Cardiac fibroblast (primary cell): ENCODE measurements at regions not wholly inside any gene's neighbourhood (a gene's known extent, or its start where the extent isn't known, plus 50 kb on each side); places are given as distances from the start of the nearest gene placed in this dataset.
A peak's percentile ranks its signal among the peaks of the same experiment; 100 is the strongest.

Experiments used
- DNase-seq, 2 donors: peaks; one replicate each; pipeline versions ENCODE4 v3.0.0 to v3.0.0-alpha.2; 2010; ENCODE audit warnings: low read depth in 2 of 2
- H3K4me3 ChIP-seq, 2 donors: replicated peaks in 1 of 2; 1 replicate in 1 of 2; 2 replicates in 1 of 2; pipeline ENCODE4 v1.5.1; 2011; ENCODE audit warnings: low read depth in 2 of 2, low read length in 2 of 2, mild to moderate bottlenecking in 2 of 2, moderate library complexity in 1 of 2
- CTCF ChIP-seq: IDR thresholded peaks from one replicate; pipeline ENCODE4 v1.5.1; 2011; ENCODE audit warnings: low read depth, mild to moderate bottlenecking, low read length, inconsistent platforms

- DNase-seq = peak; percentile 45 to 56
Observed at GRCh38 chr5:62143268-62144229, 162.5 kb upstream of the KIF2A start.

GRCh38 chr5:62144401-62145022, 161.5 kb upstream of the KIF2A start:
- DNase-seq = peak in 1 of 2 donors; percentile 7
- no peak overlapping the region for H3K4me3 ChIP-seq
- no peak for TF ChIP-seq CTCF

More at GRCh38 chr5:62143268-62144229, 162.5 kb upstream of the KIF2A start:
- no peak overlapping the region for H3K4me3 ChIP-seq
- TF ChIP-seq CTCF = peak; percentile 42

- DNase-seq = no peak
- no peak overlapping the region for H3K4me3 ChIP-seq
- TF ChIP-seq CTCF = no peak
Observed at GRCh38 chr5:62149879-62150278, 156.1 kb upstream of the KIF2A start.

- DNase-seq = peak in 1 of 2 donors; percentile 1
- no peak overlapping the region for H3K4me3 ChIP-seq
- TF ChIP-seq CTCF = no peak
Observed at GRCh38 chr5:62152394-62153087, 153.5 kb upstream of the KIF2A start.

GRCh38 chr5:62154758-62155157, 151.2 kb upstream of the KIF2A start:
- TF ChIP-seq CTCF = no peak
- no peak overlapping the region for H3K4me3 ChIP-seq
- no peak for DNase-seq

- DNase-seq = no peak
- no peak for TF ChIP-seq CTCF
- H3K4me3 ChIP-seq = no peak overlapping the region
Observed at GRCh38 chr5:62155988-62156387, 150.0 kb upstream of the KIF2A start.
